GM18505 (cell line): ENCODE measurements at regions not wholly inside any gene's neighbourhood (a gene's known extent, or its start where the extent isn't known, plus 50 kb on each side); places are given as distances from the start of the nearest gene placed in this dataset.

Experiments
- ATAC-seq: cut with Tn5 transposase; IDR thresholded peaks from one replicate; pipeline ENCODE4 v1.9.1; 2021; ENCODE audit not compliant: unreplicated experiment
- POLR2A ChIP-seq: IDR thresholded peaks from 4 replicates; pipeline ENCODE4 v1.6.1; 2011; ENCODE audit warnings: borderline replicate concordance; ENCODE audit not compliant: insufficient read depth, insufficient read length; ENCODE audit errors: extremely low read depth

DNA sequence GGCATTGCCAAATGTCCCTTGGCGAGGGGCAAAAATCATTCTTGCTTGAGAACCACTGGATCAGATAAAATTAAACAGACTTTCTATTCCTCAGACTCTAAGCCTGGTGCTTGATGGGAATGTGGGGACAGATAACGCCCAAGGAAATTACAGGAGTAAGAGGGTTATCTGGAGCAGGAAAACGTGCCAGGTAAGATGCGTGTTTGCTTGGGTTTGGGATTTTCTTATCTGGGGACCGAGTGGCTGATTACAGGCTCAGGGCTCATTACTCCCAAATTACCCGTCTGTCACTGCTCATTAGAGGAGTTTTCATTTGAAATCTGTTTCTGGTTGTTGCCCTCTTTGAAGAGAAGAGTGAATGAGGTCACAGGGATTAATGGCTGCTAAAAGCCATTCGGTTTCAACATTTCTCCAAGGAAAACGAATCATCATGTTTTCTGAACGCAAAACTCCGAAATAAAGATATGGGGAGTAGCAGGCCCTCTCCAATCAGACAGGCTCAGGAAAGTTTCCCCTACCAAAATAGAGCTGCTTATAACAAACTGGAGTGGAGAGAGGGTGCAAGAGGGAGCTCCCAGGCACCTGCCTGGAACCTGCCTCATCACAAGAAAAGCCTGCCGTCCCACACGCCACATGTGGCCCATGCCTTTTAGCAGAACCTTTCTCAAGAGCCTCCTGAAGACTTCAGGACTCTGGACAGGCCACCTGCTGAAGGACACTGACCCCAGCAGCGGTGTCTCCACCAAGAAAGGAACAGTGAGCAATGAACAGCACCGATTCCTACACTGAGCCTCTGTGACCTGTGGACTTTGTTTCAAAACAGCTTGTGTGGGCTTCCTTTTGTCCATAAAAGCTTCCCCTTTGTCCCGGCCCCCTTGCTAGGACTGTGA, 136.4 kb downstream of the ICE1 start:
- ATAC-seq: no peak
- no peak for TF ChIP-seq POLR2A

DNA sequence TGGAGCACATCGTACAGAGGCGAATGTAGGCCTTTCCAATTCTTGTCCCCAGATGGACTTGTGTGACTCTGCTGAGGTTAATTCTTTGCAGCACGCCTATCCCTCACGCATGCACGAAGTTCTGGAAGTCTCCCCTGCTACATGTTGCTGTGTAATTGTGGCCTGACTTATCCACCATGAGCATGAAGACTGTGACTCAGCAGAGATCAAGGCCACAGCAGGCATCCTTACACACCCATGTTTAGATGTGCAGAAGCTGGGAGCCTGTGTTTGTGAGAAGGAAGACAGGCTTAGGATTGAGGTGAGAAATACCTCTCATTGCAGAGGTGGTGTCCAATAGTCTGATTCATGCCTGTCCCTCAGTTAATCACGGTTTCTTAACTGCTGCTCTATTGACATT, 135.6 kb downstream of the ICE1 start:
- no peak for TF ChIP-seq POLR2A
- no peak for ATAC-seq

DNA sequence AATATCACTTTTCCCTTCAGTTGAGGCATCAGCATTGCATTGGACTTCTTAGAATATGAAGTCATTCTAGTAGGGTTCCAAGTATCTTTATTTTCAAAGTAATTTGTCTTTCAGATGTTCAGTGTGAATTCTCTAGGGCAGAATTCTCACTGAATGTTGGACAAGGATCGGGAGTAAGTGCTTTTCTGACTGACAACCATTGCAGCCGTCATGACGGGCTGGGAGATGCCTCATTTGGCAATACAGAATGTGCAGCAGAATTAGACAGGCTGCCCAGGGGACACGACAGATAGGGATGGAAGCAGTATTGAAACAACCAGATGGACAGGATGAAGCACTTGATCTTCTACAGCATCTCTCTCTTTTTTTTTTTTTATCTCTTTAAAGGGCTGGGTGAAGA, 129.0 kb downstream of the ICE1 start:
- no peak for ATAC-seq

DNA sequence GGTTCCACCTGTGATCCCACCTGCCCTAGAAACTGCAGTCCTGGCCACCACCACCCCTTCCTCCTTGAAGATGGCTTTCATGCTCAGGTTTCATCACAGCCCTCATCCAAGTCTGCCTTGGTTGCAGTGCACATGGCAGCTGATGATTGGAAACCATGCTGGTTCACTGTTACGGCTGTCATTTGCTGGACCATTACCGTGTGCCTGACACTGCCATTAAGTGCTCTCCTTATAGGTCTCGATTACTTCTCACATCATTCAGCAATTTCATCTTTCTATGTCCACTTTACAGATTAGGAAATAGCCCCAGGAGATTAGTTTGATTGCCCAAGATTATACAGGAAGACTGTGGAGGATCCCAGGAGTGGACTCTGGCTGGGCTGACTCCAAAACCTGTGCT, 123.9 kb downstream of the ICE1 start:
- no peak for ATAC-seq
- no peak for TF ChIP-seq POLR2A

More for the DNA sequence above, 129.0 kb downstream of the ICE1 start:
- TF ChIP-seq POLR2A: no peak

DNA sequence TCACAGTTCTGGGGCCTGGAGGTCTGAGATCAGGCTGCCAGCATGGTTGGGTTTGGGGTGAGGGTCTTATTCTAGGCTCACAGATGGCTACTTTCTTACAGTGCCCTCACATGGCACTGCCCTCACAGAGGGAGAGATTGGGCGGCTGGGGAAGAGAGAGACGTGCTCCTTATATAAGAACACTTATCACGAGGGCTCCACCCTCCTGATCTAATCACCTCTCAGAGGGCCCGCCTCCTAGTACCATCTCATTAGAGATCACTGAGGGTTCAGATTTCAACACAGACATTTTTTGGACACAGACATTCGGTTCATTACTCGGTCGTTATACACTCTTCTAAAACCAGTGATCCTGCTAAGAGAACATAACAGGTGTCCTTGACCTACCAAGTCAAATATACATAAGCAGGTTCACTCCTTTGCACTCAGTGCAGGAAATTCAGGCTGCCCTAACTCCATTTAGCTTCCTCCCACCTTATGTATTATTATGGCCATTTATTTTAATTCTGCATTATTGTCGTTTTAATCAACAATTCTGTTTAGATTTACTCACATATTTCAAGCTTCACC, 121.7 kb downstream of the ICE1 start:
- no peak for TF ChIP-seq POLR2A
- ATAC-seq: no peak

DNA sequence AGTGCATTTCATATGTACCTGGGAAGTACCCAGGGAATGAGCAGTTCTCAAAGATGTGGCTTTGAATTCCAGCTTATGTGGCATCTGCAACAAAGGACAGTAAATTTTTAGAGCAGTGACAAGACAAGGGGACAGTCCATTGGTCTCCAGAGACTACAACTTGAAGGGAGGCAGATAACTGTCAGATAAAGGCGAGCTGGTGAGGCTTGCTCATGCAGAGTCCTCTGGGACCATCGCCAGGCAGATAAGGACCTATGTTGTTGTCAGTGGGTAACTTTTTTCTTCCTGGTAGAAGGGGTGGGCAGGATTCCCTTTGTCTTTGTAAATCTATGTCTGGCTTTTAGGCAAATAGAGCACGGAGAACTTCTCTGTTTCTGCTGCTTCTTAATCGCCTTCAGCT, 120.2 kb downstream of the ICE1 start:
- TF ChIP-seq POLR2A: no peak
- ATAC-seq: no peak

DNA sequence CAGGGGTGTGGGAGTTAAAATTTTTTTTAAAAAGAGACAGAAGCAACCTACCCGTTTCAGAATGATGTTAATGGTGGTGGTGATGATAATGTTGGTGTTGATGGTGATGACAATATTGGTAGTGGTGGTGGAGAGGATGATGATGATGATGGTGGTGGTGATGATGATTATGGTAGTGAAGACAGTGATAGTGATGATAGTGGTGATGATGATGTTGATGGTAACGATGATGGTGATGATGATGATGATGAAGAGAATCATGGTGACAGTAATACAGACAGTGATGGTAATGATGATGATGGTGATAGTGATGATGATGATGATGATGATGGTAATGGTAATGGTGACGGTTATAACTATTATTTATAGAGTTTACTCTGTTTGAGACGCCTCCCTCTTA, 117.6 kb downstream of the ICE1 start:
- no peak for TF ChIP-seq POLR2A
- ATAC-seq: no peak
